Memory B cell (primary cell): ENCODE measurements at regions not wholly inside any gene's neighbourhood (a gene's known extent, or its start where the extent isn't known, plus 50 kb on each side); places are given as distances from the start of the nearest gene placed in this dataset.

ENCODE experiments used
- ATAC-seq: fragments of 150-1000 bp; cut with Tn5 transposase; 2 replicates; pipeline ENCODE4 v1.10.0; 2021; ENCODE audit warnings: low read depth, mild to moderate bottlenecking, moderate library complexity
- DNase-seq, 2 donors: peaks; one replicate each; pipeline ENCODE4 v3.0.0; 2022; ENCODE audit warnings: low spot score in 2 of 2
- H3K27ac Mint-ChIP-seq: one replicate; pipeline ENCODE4 v1.8.0; 2022; ENCODE audit warnings: mild to moderate bottlenecking, moderate library complexity, mixed read lengths
- H3K27me3 Mint-ChIP-seq: one replicate; pipeline ENCODE4 v1.8.0; 2022; ENCODE audit warnings: mixed read lengths
- H3K36me3 Mint-ChIP-seq: one replicate; pipeline ENCODE4 v1.8.0; 2022; ENCODE audit warnings: mild to moderate bottlenecking, mixed read lengths
- H3K4me1 Mint-ChIP-seq: one replicate; pipeline ENCODE4 v1.8.0; 2022; ENCODE audit warnings: mixed read lengths
- H3K4me3 Mint-ChIP-seq: one replicate; pipeline ENCODE4 v1.8.0; 2022; ENCODE audit warnings: mild to moderate bottlenecking, moderate library complexity, mixed read lengths
- H3K9me3 Mint-ChIP-seq: one replicate; pipeline ENCODE4 v1.8.0; 2022; ENCODE audit warnings: mixed read lengths

DNA sequence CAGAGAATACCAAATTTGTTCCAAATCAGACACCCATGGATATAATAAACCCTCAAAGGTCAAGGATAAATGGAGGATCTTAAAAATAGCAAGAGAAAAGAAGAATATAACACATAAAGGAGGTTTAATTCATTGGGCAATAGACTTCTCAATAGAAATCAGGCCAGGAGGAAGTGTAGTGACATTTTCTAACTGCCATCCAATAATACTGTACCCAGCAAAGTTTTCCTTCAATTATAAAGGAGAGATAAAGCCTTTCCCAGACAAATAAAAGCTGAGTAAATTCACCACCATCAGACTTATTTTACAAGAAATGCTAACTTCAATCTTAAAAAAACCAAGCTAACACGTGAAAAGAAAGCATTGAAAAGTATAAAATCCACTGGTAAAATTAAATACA is 121.6 kb downstream of the MSTN start:
- peaks cover 6% of the 10 kb centered on the region for H3K36me3 Mint-ChIP-seq

DNA sequence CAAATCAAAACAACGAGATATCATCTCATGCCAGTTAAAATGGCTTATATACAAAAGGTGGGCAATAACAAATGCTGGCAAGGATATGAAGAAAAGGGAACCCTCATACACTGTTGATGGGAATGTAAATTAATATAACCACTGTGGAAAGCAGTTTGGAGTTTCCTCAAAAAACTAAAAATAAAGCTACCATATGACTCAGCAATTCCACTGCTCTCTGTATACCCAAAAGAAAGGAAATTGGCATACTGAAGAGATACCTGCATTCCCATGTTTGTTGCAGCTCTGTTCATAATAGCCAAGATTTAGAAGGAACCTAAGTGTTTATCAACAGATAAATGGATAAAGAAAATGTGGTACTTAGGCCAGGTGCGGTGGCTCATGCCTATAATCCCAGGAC is 124.8 kb downstream of the MSTN start:
- no peaks in the 10 kb centered on the region for H3K4me1 Mint-ChIP-seq
- no peak for ATAC-seq
- no peak overlapping the region for H3K27ac Mint-ChIP-seq
- H3K27me3 Mint-ChIP-seq: no peaks in the 10 kb centered on the region
- H3K9me3 Mint-ChIP-seq: peaks cover 13% of the 10 kb centered on the region
- peaks cover 4% of the 10 kb centered on the region for H3K36me3 Mint-ChIP-seq
- no peak overlapping the region for H3K4me3 Mint-ChIP-seq
- DNase-seq: no peak

More for the DNA sequence above, 121.6 kb downstream of the MSTN start:
- H3K27ac Mint-ChIP-seq: no peak overlapping the region
- no peak overlapping the region for H3K4me3 Mint-ChIP-seq
- DNase-seq (no peak), ATAC-seq (no peak)
- no peaks in the 10 kb centered on the region for H3K4me1 Mint-ChIP-seq
- H3K9me3 Mint-ChIP-seq: peaks cover 21% of the 10 kb centered on the region
- H3K27me3 Mint-ChIP-seq: no peaks in the 10 kb centered on the region

DNA sequence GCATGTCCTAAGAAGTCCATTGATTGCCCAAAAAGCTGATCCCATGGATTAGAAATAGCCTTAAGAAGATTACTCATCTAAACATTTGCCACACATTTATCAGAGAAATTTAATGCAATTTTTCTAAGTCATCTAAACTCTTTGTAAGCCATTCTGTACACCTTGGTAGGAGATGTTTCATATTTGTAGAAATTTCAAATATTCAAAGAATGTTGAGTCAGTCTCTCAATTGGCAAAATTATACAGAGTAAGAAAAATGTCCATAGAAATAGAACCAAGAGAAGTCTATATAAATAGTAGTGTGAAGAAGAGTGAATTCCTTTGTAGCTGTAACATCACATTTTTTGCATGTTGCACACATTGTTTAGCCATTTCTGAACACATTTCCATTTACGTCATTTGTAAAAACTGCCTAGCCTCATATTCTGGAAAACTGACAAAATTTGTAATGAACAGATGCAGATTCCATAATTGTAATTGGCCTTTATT is 128.6 kb downstream of the MSTN start:
- no peaks in the 10 kb centered on the region for H3K9me3 Mint-ChIP-seq
- no peaks in the 10 kb centered on the region for H3K27me3 Mint-ChIP-seq
- no peak for ATAC-seq
- H3K4me3 Mint-ChIP-seq: no peak overlapping the region
- DNase-seq: no peak
- H3K27ac Mint-ChIP-seq: no peak overlapping the region
- no peaks in the 10 kb centered on the region for H3K36me3 Mint-ChIP-seq
- no peaks in the 10 kb centered on the region for H3K4me1 Mint-ChIP-seq

GRCh38 chr2:189933041-189933440 is 129.5 kb downstream of the MSTN start:
- Mint-ChIP-seq H3K27me3 (no peaks in the 10 kb centered on the region), H3K9me3 (no peaks in the 10 kb centered on the region), H3K4me1 (no peaks in the 10 kb centered on the region), H3K27ac (no peak overlapping the region), H3K4me3 (no peak overlapping the region), H3K36me3 (no peaks in the 10 kb centered on the region)
- no peak for ATAC-seq
- no peak for DNase-seq

GRCh38 chr2:189927823-189928222 is 134.7 kb downstream of the MSTN start:
- peaks cover 2% of the 10 kb centered on the region for H3K27me3 Mint-ChIP-seq
- ATAC-seq: no peak
- H3K9me3 Mint-ChIP-seq: no peaks in the 10 kb centered on the region
- H3K36me3 Mint-ChIP-seq: no peaks in the 10 kb centered on the region
- no peaks in the 10 kb centered on the region for H3K4me1 Mint-ChIP-seq
- DNase-seq: no peak
- no peak overlapping the region for H3K4me3 Mint-ChIP-seq
- no peak overlapping the region for H3K27ac Mint-ChIP-seq
